ENCODE measurements at regions not wholly inside any gene's neighbourhood (a gene's known extent, or its start where the extent isn't known, plus 50 kb on each side); places are given as distances from the start of the nearest gene placed in this dataset.

DNA sequence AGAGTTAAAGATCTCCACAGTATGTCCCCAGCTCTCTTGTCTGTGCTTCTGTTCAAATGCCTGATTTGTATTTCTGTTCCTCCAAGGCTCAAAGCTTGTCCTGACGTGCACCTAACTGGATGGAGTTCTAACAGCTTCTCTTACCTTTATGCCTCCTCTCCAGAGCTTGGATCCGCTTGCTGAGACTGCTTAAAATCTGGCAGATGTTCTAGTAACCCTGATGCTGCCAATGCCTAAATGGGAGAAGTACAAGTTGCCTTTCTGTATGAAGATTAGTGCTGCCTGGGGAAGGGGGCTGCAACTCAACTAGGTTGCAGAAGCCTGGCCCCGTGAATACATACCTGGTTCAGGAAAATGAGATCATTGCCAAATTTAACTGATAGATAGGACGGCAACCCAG lies 354.5 kb upstream of the KCNMB2 start (continued):
- TF ChIP-seq NRF1 (IDR thresholded peaks at IDR 0.05; ENCODE audit: low read depth, low read length) (no peak), KDM5A (IDR thresholded peaks at IDR 0.05; ENCODE audit: low read length) (no peak), RFX5 (IDR thresholded peaks at IDR 0.05; ENCODE audit: borderline replicate concordance, low read depth, low read length) (no peak), CBX8 (IDR thresholded peaks at IDR 0.05; ENCODE audit: borderline replicate concordance, low read depth, low read length) (no peak), ASH2L (IDR thresholded peaks at IDR 0.05; ENCODE audit: low read length) (no peak), SP4 (IDR thresholded peaks at IDR 0.05; ENCODE audit: low read length) (no peak)
- TF ChIP-seq, protein P1, sequence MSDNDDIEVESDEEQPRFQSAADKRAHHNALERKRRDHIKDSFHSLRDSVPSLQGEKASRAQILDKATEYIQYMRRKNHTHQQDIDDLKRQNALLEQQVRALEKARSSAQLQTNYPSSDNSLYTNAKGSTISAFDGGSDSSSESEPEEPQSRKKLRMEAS (IDR thresholded peaks at IDR 0.05), result no peak
